H9 (cell line): ENCODE measurements at regions not wholly inside any gene's neighbourhood (a gene's known extent, or its start where the extent isn't known, plus 50 kb on each side); places are given as distances from the start of the nearest gene placed in this dataset.

Experiments used
- DNase-seq: peaks from one replicate; pipeline ENCODE4 v3.0.0-alpha.2; 2017
- H2AFZ ChIP-seq: one replicate; pipeline ENCODE4 v1.6.1; 2013; ENCODE audit warnings: mild to moderate bottlenecking, low read length, control low read depth, moderate library complexity
- H2AK5ac ChIP-seq: 2 replicates; pipeline ENCODE4 v1.6.1; 2013; ENCODE audit warnings: low read length, control low read depth, mixed read lengths; ENCODE audit not compliant: insufficient read length
- H2BK120ac ChIP-seq: one replicate; pipeline ENCODE4 v1.6.1; 2013; ENCODE audit warnings: low read depth, mild to moderate bottlenecking, low read length, control low read depth, inconsistent platforms; ENCODE audit not compliant: poor library complexity, severe bottlenecking
- H2BK12ac ChIP-seq: 2 replicates; pipeline ENCODE4 v1.6.1; 2013; ENCODE audit warnings: low read length, control low read depth, mixed read lengths, low read depth; ENCODE audit not compliant: insufficient read length
- H2BK15ac ChIP-seq: 2 replicates; pipeline ENCODE4 v1.6.1; 2013; ENCODE audit warnings: low read depth, low read length, control low read depth
- H2BK20ac ChIP-seq: one replicate; pipeline ENCODE4 v1.6.1; 2013; ENCODE audit warnings: low read depth, mild to moderate bottlenecking, low read length, control low read depth, inconsistent platforms; ENCODE audit not compliant: poor library complexity, severe bottlenecking
- H2BK5ac ChIP-seq: 2 replicates; pipeline ENCODE4 v1.6.1; 2013; ENCODE audit warnings: low read length, control low read depth, mixed read lengths; ENCODE audit not compliant: insufficient read length
- H3K14ac ChIP-seq: 2 replicates; pipeline ENCODE4 v1.6.1; 2013; ENCODE audit warnings: low read length, control low read depth; ENCODE audit not compliant: insufficient read depth
- H3K18ac ChIP-seq: 2 replicates; pipeline ENCODE4 v1.6.1; 2013; ENCODE audit warnings: low read depth, mild to moderate bottlenecking, mixed read lengths, low read length, control low read depth; ENCODE audit not compliant: insufficient read length
- H3K23ac ChIP-seq: 2 replicates; pipeline ENCODE4 v1.6.1; 2013; ENCODE audit warnings: low read length, control low read depth, mixed read lengths, low read depth; ENCODE audit not compliant: insufficient read length
- H3K23me2 ChIP-seq: 2 replicates; pipeline ENCODE4 v1.6.1; 2013; ENCODE audit warnings: low read depth, mild to moderate bottlenecking, mixed read lengths, low read length, control low read depth; ENCODE audit not compliant: insufficient read length, poor library complexity, severe bottlenecking
- H3K27ac ChIP-seq: 2 replicates; pipeline ENCODE4 v1.5.1; 2013; ENCODE audit warnings: low read length, control low read depth, mixed read lengths, low read depth; ENCODE audit not compliant: insufficient read length
- H3K27me3 ChIP-seq: 2 replicates; pipeline ENCODE4 v1.6.1; 2013; ENCODE audit warnings: low read length, control low read depth, inconsistent platforms; ENCODE audit not compliant: insufficient read depth
- H3K4ac ChIP-seq: 2 replicates; pipeline ENCODE4 v1.6.1; 2013; ENCODE audit warnings: low read depth, mild to moderate bottlenecking, control low read depth, inconsistent platforms, low read length, moderate library complexity
- H3K4me1 ChIP-seq: 2 replicates; pipeline ENCODE4 v1.6.1; 2013; ENCODE audit warnings: low read length, control low read depth, inconsistent platforms; ENCODE audit not compliant: insufficient read depth
- H3K4me2 ChIP-seq: 2 replicates; pipeline ENCODE4 v1.6.1; 2013; ENCODE audit warnings: low read length, control low read depth, mixed read lengths; ENCODE audit not compliant: insufficient read length, insufficient read depth
- H3K56ac ChIP-seq: 2 replicates; pipeline ENCODE4 v1.6.1; 2013; ENCODE audit warnings: low read depth, mild to moderate bottlenecking, mixed read lengths, low read length, control low read depth; ENCODE audit not compliant: insufficient read length
- H3K79me1 ChIP-seq: 2 replicates; pipeline ENCODE4 v1.6.1; 2013; ENCODE audit warnings: low read depth, mild to moderate bottlenecking, moderate library complexity, low read length, control low read depth, inconsistent platforms; ENCODE audit not compliant: insufficient read depth, poor library complexity, severe bottlenecking
- H3K79me2 ChIP-seq: 2 replicates; pipeline ENCODE4 v1.6.1; 2013; ENCODE audit warnings: low read length, control low read depth, inconsistent platforms; ENCODE audit not compliant: insufficient read depth
- H3K9ac ChIP-seq: 2 replicates; pipeline ENCODE4 v1.6.1; 2013; ENCODE audit warnings: low read length, control low read depth, mixed read lengths; ENCODE audit not compliant: insufficient read length; ENCODE audit errors: extremely low read depth
- H3K9me3 ChIP-seq: one replicate; pipeline ENCODE4 v1.6.1; 2013; ENCODE audit warnings: low read depth, low read length, inconsistent platforms; ENCODE audit not compliant: control insufficient read depth
- H3T11ph ChIP-seq: one replicate; pipeline ENCODE4 v1.6.1; 2013; ENCODE audit warnings: mild to moderate bottlenecking, low read length, control low read depth, inconsistent platforms
- H4K20me1 ChIP-seq: one replicate; pipeline ENCODE4 v1.6.1; 2013; ENCODE audit not compliant: control insufficient read depth, insufficient read length, insufficient read depth
- H4K5ac ChIP-seq: 2 replicates; pipeline ENCODE4 v1.6.1; 2013; ENCODE audit warnings: low read depth, mild to moderate bottlenecking, mixed read lengths, low read length, control low read depth; ENCODE audit not compliant: insufficient read length
- H4K8ac ChIP-seq: replicated peaks from 2 replicates; pipeline ENCODE4 v1.6.1; 2013; ENCODE audit warnings: low read length, control low read depth, mixed read lengths, low read depth; ENCODE audit not compliant: insufficient read length
- H4K91ac ChIP-seq: 2 replicates; pipeline ENCODE4 v1.6.1; 2013; ENCODE audit warnings: low read depth, mild to moderate bottlenecking, moderate library complexity, mixed read lengths, low read length, control low read depth; ENCODE audit not compliant: insufficient read length
- H3K27ac Mint-ChIP-seq, 3 experiments: 2 replicates in 2 of 3; 3 replicates in 1 of 3; pipeline ENCODE4 v1.8.0; 2020 to 2021; ENCODE audit warnings: mixed read lengths in 3 of 3, mild to moderate bottlenecking in 1 of 3, moderate library complexity in 1 of 3
- H3K27me3 Mint-ChIP-seq: 2 replicates; pipeline ENCODE4 v1.8.0; 2021; ENCODE audit warnings: low read depth, mild to moderate bottlenecking, moderate library complexity, mixed read lengths
- H3K36me3 Mint-ChIP-seq, 3 experiments: 2 replicates in 2 of 3; 3 replicates in 1 of 3; pipeline ENCODE4 v1.8.0; 2020 to 2021; ENCODE audit warnings: low read depth in 3 of 3, mixed read lengths in 3 of 3; ENCODE audit not compliant: insufficient read depth in 1 of 3
- H3K4me1 Mint-ChIP-seq, 2 experiments: 2 replicates each; pipeline ENCODE4 v1.8.0; 2020; ENCODE audit warnings: mixed read lengths in 2 of 2
- H3K4me3 Mint-ChIP-seq, 2 experiments: 2 replicates in 1 of 2; 3 replicates in 1 of 2; pipeline ENCODE4 v1.8.0; 2020 to 2021; ENCODE audit warnings: mild to moderate bottlenecking in 2 of 2, mixed read lengths in 2 of 2, moderate library complexity in 1 of 2
- H3K9me3 Mint-ChIP-seq, 2 experiments: 2 replicates in 1 of 2; 3 replicates in 1 of 2; pipeline ENCODE4 v1.8.0; 2020; ENCODE audit warnings: mild to moderate bottlenecking in 2 of 2, mixed read lengths in 2 of 2, moderate library complexity in 1 of 2
- WGBS: extraction: QIAGEN DNeasy Blood & Tissue Kit; methylation state at CpG from one replicate; pipeline ENCODE4 v1.1.7; 2013; ENCODE audit warnings: missing lambda C conversion rate, low lambda C conversion rate, mixed read lengths; ENCODE audit not compliant: insufficient read length; ENCODE audit errors: extremely low coverage; 5-methylcytosine and 5-hydroxymethylcytosine counted together
- TF ChIP-seq, protein P1 (sequence below): fragments of 200-600 bp; sonication (generic); conservative IDR thresholded peaks from 3 replicates; pipeline ENCODE4 v1.8.0; 2021; ENCODE audit warnings: antibody characterized with exemption, mild to moderate bottlenecking

- Histone ChIP-seq H4K5ac (no peak overlapping the region), H3K14ac (no peak overlapping the region), H3K4me2 (no peak overlapping the region), H3K27ac (no peak overlapping the region), H3T11ph (no peak overlapping the region), H3K9ac (no peak overlapping the region), H2BK120ac (no peak overlapping the region), H2BK12ac (no peak overlapping the region), H3K79me2 (no peaks in the 10 kb centered on the region), H3K27me3 (no peaks in the 10 kb centered on the region), H2AFZ (no peak overlapping the region), H4K8ac (no peak overlapping the region), H4K20me1 (no peaks in the 10 kb centered on the region), H2BK5ac (no peak overlapping the region), H3K56ac (no peak overlapping the region), H3K4me1 (no peaks in the 10 kb centered on the region), H2BK20ac (no peak overlapping the region), H2AK5ac (no peak overlapping the region), H4K91ac (no peak overlapping the region), H3K18ac (no peak overlapping the region), H3K23ac (no peak overlapping the region), H3K79me1 (no peaks in the 10 kb centered on the region), H2BK15ac (no peak overlapping the region), H3K9me3 (no peaks in the 10 kb centered on the region), H3K4ac (no peak overlapping the region), H3K23me2 (no peaks in the 10 kb centered on the region)
- H3K36me3 Mint-ChIP-seq, result peaks cover 2 to 15% (median 7%) of the 10 kb centered on the region in 3 experiments; a peak in 6 of 7 replicates
- no peak for DNase-seq
- TF ChIP-seq, protein P1, sequence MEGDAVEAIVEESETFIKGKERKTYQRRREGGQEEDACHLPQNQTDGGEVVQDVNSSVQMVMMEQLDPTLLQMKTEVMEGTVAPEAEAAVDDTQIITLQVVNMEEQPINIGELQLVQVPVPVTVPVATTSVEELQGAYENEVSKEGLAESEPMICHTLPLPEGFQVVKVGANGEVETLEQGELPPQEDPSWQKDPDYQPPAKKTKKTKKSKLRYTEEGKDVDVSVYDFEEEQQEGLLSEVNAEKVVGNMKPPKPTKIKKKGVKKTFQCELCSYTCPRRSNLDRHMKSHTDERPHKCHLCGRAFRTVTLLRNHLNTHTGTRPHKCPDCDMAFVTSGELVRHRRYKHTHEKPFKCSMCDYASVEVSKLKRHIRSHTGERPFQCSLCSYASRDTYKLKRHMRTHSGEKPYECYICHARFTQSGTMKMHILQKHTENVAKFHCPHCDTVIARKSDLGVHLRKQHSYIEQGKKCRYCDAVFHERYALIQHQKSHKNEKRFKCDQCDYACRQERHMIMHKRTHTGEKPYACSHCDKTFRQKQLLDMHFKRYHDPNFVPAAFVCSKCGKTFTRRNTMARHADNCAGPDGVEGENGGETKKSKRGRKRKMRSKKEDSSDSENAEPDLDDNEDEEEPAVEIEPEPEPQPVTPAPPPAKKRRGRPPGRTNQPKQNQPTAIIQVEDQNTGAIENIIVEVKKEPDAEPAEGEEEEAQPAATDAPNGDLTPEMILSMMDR, result no peak
- H3K4me3 Mint-ChIP-seq, result no peak overlapping the region
- H3K9me3 Mint-ChIP-seq, result peaks cover 0 to 11% of the 10 kb centered on the region in 2 experiments; a peak in 4 of 5 replicates
- H3K27ac Mint-ChIP-seq, result no peak overlapping the region
- H3K27me3 Mint-ChIP-seq, result no peaks in the 10 kb centered on the region
- H3K4me1 Mint-ChIP-seq, result peaks cover 14 to 20% of the 10 kb centered on the region in 2 experiments; a peak in 3 of 4 replicates
- WGBS, result no CpG with 5 or more reads among the region's 3 CpGs
Observed at GRCh38 chr11:34823197-34823596, 93.0 kb downstream of the APIP start.
